ENCODE measurements at regions not wholly inside any gene's neighbourhood (a gene's known extent, or its start where the extent isn't known, plus 50 kb on each side); places are given as distances from the start of the nearest gene placed in this dataset.

GRCh38 chr4:175308236-175308635 lies 390.1 kb downstream of the ADAM29 start (continued):
- TF ChIP-seq, protein P1, sequence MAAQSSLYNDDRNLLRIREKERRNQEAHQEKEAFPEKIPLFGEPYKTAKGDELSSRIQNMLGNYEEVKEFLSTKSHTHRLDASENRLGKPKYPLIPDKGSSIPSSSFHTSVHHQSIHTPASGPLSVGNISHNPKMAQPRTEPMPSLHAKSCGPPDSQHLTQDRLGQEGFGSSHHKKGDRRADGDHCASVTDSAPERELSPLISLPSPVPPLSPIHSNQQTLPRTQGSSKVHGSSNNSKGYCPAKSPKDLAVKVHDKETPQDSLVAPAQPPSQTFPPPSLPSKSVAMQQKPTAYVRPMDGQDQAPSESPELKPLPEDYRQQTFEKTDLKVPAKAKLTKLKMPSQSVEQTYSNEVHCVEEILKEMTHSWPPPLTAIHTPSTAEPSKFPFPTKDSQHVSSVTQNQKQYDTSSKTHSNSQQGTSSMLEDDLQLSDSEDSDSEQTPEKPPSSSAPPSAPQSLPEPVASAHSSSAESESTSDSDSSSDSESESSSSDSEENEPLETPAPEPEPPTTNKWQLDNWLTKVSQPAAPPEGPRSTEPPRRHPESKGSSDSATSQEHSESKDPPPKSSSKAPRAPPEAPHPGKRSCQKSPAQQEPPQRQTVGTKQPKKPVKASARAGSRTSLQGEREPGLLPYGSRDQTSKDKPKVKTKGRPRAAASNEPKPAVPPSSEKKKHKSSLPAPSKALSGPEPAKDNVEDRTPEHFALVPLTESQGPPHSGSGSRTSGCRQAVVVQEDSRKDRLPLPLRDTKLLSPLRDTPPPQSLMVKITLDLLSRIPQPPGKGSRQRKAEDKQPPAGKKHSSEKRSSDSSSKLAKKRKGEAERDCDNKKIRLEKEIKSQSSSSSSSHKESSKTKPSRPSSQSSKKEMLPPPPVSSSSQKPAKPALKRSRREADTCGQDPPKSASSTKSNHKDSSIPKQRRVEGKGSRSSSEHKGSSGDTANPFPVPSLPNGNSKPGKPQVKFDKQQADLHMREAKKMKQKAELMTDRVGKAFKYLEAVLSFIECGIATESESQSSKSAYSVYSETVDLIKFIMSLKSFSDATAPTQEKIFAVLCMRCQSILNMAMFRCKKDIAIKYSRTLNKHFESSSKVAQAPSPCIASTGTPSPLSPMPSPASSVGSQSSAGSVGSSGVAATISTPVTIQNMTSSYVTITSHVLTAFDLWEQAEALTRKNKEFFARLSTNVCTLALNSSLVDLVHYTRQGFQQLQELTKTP (IDR thresholded peaks at IDR 0.05; ENCODE audit: low read depth in 1 of 2, partially characterized antibody in 2 of 2) = no peak
- no peak for TF ChIP-seq E2F1 (CRISPR knock-in tag; IDR thresholded peaks at IDR 0.05)
- no peak for TF ChIP-seq NR4A1 (CRISPR knock-in tag; IDR thresholded peaks at IDR 0.05)
- TF ChIP-seq NR4A1 (tag; IDR thresholded peaks at IDR 0.05) = no peak
- no peak for TF ChIP-seq CREB1 (IDR thresholded peaks at IDR 0.05)
- no peak for TF ChIP-seq CREB1 (CRISPR knock-in tag; IDR thresholded peaks at IDR 0.05)
- no peak for TF ChIP-seq CREBBP (IDR thresholded peaks at IDR 0.05; ENCODE audit: low read depth, low read length)
- no peak for TF ChIP-seq ZNF75A (CRISPR knock-in tag; IDR thresholded peaks at IDR 0.05)

Measured in K562 (cell line).